ENCODE measurements at regions not wholly inside any gene's neighbourhood (a gene's known extent, or its start where the extent isn't known, plus 50 kb on each side); places are given as distances from the start of the nearest gene placed in this dataset.
"Not testable (repeated sequence)": the region's sequence is repeated elsewhere in the genome, so short reads cannot be mapped to it uniquely, and the experiment has no call there.

- no peak for DNase-seq (ENCODE audit: low read depth in 4 of 4, low spot score in 2 of 4)
These were observed 104.3 kb upstream of the SLC24A3 start for GRCh38 chr20:19108155-19108554.

GRCh38 chr20:19110285-19110684 is 102.2 kb upstream of the SLC24A3 start:
- no peak for DNase-seq (ENCODE audit: low read depth in 4 of 4, low spot score in 2 of 4)

DNA sequence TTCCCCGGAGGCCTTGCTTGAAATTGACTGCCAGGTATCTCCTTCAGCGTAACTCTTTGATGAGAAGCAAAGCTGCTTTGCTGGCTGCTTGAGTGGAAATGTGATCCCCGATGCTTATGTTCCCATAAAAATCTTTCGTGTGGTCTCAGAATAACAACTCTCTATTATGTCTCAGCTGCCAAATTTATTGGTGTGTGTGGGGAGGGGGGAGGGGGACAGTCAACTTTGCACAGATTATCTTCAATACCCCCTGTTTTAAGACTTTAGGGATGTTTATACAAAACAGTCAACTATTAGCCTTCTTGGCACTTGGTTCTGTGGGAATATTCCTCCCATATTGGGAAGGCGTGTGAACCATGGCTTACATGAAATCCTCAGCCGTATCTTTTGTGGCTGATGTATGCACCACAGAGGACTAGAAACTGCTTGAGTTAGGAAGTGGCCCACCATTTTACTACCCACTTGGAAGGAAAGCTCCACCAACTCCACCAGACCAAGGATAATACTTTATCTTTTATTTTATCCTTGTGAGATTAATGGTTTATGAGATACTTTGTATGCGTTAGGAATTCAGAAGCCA is 101.5 kb upstream of the SLC24A3 start:
- DNase-seq (ENCODE audit: low read depth in 4 of 4, low spot score in 2 of 4), result no peak

DNA sequence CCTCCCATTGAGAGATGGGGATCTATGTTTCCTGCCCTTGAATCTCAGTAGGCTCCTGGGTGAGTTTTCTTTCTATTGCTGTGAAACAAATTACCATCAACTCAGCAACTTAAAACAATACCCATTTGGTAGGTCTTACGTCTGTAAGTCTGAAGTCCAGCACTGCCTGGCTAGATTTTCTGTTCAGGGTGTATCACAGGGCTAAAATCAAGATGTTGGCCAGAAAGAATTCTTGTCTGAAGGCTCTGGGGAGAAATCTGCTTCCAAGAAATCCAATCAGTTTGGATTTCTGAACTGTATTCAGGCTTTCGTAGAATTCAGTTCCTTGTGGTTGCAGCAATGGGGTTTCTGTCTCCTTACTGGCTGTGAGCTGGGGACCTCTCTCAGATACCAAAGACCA is 99.6 kb upstream of the SLC24A3 start:
- DNase-seq (ENCODE audit: low read depth in 4 of 4, low spot score in 2 of 4), result no peak

- no peak for DNase-seq (ENCODE audit: low read depth in 4 of 4, low spot score in 2 of 4)
These were observed 99.0 kb upstream of the SLC24A3 start for GRCh38 chr20:19113343-19113930.

DNA sequence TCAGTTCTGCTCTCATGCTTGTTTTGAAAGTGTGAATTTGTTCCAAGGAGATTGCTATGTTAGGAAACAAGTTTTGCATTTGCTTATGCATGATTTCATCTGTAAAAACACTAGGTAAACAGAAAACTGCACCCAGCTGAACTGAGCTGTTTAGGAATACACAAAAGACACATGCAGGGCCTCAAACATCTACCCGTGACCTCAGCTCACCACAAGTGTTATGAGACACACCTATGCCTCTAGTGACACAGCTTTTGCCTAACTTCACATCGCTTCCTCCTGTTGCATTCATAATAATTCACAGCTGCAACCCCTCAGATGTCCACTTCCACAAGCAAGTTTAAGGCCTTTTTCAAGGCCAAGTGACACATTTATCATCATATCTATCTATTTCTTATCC is 98.0 kb upstream of the SLC24A3 start:
- DNase-seq (ENCODE audit: low read depth in 4 of 4, low spot score in 2 of 4), result no peak

DNA sequence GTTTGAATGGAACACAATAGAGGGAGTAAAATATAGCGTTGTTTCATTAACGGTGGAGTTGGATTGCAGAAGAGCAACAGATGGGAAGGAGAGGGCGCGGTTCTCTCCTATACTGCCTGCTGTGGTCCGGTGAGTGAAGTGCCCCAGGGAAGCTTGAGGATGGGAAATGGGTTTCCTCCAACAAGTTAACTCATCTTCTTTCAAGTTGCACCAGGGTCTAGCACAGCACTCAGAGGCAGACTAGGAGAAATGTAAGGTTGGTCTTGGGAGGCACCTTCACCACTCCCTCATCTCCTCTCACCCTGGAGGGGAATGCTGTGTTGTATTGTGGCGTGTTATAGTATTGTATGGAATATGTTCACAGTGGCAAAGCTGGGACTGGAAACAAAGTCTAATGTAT is 96.9 kb upstream of the SLC24A3 start:
- DNase-seq (ENCODE audit: low read depth in 4 of 4, low spot score in 2 of 4), result no peak

- no peak for DNase-seq (ENCODE audit: low read depth in 4 of 4, low spot score in 2 of 4)
These were observed 92.4 kb upstream of the SLC24A3 start for GRCh38 chr20:19120011-19120410.

GRCh38 chr20:19120569-19120968 is 91.9 kb upstream of the SLC24A3 start:
- no peak for DNase-seq (ENCODE audit: low read depth in 4 of 4, low spot score in 2 of 4)

DNA sequence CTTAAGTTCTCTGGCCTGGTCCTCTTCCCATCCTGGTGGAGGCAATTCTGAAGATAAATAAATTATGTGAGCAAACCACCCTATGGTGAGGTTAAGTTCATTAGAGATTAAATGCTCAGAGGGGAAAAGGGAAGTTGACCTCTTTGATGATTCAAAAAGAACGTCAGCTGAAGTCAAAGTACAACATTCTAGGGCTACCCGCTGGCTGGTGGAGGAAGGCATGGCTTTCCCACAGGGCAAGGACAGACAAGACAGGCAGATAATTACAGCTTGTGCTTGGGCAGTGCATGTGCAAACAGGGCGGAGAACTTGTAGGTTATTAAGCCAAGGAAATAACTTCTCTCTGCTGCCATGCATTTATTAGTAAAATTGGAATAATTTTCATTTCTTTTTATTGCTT is 91.0 kb upstream of the SLC24A3 start:
- DNase-seq (ENCODE audit: low read depth in 4 of 4, low spot score in 2 of 4), result no peak

DNA sequence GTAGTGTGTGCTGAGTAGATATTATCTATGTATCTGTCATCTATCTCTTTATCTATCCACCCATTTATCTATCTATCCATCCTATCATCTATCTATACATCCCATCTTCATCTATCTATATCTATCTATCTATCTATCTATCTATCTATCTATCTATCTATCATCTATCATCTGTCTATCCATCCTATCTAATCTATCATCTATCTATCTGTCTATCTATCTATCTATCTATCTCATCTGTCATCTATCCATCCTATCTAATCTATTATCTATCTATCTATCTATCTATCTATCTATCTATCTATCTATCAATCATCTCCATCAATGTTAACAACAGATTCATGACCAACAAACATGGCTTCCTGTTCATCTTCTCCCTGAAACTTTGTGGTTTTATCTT is 90.5 kb upstream of the SLC24A3 start:
- DNase-seq (ENCODE audit: low read depth in 4 of 4, low spot score in 2 of 4), result no peak

- no peak for DNase-seq (ENCODE audit: low read depth in 4 of 4, low spot score in 2 of 4)
These were observed 90.0 kb upstream of the SLC24A3 start for GRCh38 chr20:19122395-19122794.

DNA sequence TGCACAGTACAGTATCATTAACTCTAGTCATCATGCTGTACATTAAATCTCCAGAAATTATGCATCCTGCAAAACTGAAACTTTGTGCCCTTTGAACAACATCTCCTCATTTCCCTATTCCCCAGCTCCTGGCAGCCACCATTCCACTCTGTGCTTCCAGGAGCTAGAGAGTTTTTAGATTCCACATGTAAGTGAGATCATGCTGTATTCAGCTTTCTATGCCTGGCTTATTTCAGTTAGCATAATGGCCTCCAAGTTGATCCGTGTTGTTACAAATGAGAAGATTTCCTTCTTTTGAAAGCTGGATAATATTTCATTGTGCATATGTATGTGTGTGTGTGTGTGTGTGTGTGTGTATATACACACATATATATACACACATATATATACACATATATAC is 86.9 kb upstream of the SLC24A3 start:
- no peak for DNase-seq (ENCODE audit: low read depth in 4 of 4, low spot score in 2 of 4)

DNA sequence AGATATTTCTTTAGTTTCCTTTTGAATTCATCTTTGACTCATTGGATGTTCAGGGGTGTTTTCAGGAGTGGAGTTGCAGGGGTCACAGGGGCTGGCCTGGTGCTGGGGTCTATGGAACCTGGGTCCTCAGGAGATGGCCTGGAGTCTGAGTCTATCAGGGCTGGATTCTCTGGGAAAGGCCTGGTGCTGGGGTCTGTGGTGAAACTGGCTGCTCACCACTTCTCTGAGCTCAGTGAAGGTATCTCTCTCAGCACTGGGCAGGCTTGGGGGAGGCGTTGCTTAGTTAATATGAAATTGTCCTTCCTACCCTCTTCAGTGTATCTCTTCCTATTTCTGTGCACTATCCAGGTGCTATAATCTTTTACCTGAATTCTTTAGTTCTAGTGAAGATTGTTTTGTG is 83.1 kb upstream of the SLC24A3 start:
- no peak for DNase-seq (ENCODE audit: low read depth in 4 of 4, low spot score in 2 of 4)

GRCh38 chr20:19129976-19130612 is 82.3 kb upstream of the SLC24A3 start:
- DNase-seq (ENCODE audit: low read depth in 4 of 4, low spot score in 2 of 4), result no peak

DNA sequence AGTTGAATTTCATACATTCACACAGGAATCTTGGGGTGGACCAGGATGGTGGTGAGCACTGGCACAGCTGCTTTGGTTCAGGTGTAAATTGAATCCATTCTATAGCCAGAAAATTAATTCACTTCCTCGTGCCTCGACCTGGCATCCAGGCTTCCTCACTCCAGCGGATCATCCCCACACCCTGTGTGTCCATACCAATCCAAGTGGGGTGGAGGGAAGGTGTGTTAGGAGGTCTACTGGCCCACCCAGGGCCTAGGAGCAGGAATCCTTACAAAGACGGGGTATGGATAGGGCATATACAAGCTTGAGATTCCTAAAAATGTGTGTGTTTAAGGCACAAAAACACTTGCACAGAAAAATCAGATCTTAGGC is 81.8 kb upstream of the SLC24A3 start:
- DNase-seq (ENCODE audit: low read depth in 4 of 4, low spot score in 2 of 4), result no peak

DNA sequence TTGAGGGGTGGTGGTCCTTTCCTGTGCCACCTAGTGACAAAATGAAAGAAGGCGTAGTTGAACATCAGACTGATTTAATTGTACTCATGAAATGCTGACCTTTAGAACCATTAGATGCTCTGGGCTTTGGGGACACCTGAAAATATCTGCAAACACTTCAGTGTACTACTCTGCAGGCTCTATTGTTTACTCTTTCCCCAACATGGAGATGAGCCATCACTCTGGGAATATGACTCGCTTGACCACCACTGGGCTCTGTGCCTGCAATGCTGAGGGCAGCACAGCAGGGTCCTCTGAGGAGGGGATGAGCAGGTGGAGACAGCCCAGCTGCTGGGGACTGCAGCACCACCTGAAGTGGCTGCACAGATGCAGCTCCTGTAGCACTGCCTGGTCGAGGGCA is 74.8 kb upstream of the SLC24A3 start:
- DNase-seq (ENCODE audit: low read depth in 4 of 4, low spot score in 2 of 4), result no peak

DNA sequence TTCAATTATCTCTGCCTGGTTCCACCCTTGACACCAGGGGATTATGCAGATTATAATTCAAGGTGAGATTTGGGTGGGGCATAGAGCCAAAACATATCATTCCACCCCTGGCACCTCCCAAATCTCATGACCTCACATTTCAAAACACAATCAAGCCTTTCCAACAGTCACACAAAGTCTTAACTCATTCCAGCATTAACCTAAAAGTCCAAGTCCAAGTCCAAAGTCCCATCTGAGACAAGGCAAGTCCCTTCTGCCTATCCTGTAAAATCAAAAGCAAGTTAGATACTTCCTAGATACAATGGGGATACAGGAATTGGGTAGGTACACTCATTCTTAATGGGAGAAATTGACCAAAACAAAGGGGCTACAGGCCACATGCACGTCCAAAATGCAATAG is 73.7 kb upstream of the SLC24A3 start:
- DNase-seq (ENCODE audit: low read depth in 4 of 4, low spot score in 2 of 4), result no peak

DNA sequence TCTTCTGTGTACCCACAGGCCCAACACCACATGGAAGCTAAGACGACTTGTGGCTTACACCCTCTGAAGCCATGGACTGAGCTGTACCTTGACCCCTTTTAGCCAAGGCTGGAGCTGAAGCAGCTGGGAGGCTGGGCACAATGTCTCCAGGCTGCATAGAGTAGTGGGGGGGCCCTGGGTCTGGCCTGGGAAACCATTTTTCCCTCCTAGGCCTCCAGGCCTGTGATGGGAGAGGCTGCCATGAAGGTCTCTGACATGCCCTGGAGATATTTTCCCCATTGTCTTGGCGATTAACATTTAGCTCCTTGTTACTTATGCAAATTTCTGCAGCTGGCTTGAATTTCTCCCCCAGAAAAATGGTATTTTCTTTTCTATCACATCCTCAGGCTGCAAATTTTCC is 72.9 kb upstream of the SLC24A3 start:
- not testable (repeated sequence) for DNase-seq (ENCODE audit: low read depth in 4 of 4, low spot score in 2 of 4)

DNA sequence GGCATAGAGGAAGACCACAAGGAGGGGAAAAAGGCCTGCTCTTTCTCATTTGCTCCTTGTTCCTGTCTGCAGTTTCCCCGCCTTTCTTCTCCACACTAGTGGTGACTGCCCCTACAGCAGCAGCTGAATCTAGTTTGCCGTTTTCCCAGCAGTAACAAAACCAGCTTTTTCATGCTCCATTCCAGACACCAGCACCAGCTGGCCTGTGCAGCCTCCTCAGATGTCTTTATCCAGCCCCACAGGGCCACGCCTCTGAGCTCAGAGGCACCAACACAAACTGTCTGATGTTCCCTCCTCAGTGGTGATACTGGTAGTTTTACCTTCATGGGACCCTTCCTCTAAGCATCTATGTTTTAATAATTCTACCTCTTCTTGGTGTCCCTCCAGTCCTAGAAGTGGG is 70.4 kb upstream of the SLC24A3 start:
- DNase-seq (ENCODE audit: low read depth in 4 of 4, low spot score in 2 of 4), result no peak

- DNase-seq (ENCODE audit: low read depth in 4 of 4, low spot score in 2 of 4), result no peak
These were observed 68.6 kb upstream of the SLC24A3 start for GRCh38 chr20:19143890-19144289.

DNA sequence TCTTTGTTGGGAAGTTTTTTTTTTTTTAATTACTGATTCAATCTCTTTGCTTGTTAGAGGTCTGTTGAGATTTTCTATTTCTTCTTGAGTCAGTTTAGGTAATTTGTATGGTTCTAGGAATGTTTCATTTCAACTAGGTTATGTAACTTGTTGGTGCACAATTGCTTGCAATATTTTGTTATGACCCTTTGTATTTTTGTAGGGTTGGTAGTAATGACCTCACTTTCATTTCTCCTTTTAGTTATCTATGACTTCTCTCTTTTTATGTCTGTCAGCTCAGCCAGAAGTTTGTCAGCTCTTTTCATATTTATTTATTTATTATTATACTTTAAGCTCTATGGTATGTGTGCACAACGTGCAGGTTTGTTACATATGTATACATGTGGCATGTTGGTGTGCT is 51.1 kb upstream of the SLC24A3 start:
- DNase-seq (ENCODE audit: low read depth in 4 of 4, low spot score in 2 of 4), result no peak

Measured in left renal cortex interstitium (tissue), 4 donors.